Kidney (tissue), 13 donors: ENCODE measurements at regions not wholly inside any gene's neighbourhood (a gene's known extent, or its start where the extent isn't known, plus 50 kb on each side); places are given as distances from the start of the nearest gene placed in this dataset.

Source experiments
- DNase-seq, 5 donors: peaks; one replicate each; pipeline ENCODE4 v3.0.0-alpha.2; 2013 to 2020
- FAIRE-seq: peaks from 2 replicates; lab custom pipeline; 2012; peaks lifted over from hg19 to GRCh38; lab: Jason Lieb, UNC
- H3K27ac ChIP-seq, 2 donors: one replicate each; pipeline ENCODE4 v1.7.0; 2013; ENCODE audit warnings: low read depth in 2 of 2, low read length in 2 of 2, inconsistent platforms in 1 of 2
- H3K27me3 ChIP-seq: one replicate; pipeline ENCODE4 v1.7.1; 2013; ENCODE audit warnings: low read length, inconsistent platforms; ENCODE audit not compliant: control insufficient read depth, insufficient read depth
- H3K36me3 ChIP-seq, 3 donors: one replicate each; pipeline versions ENCODE4 v1.7.0 to v1.7.1; 2013; ENCODE audit warnings: low read length in 3 of 3, control low read depth in 1 of 3, inconsistent platforms in 1 of 3; ENCODE audit not compliant: insufficient read depth in 3 of 3, control insufficient read depth in 2 of 3
- H3K4me1 ChIP-seq, 3 donors: one replicate each; pipeline versions ENCODE4 v1.7.0 to v1.7.1; 2013; ENCODE audit warnings: low read length in 3 of 3, inconsistent platforms in 1 of 3, low read depth in 1 of 3; ENCODE audit not compliant: control insufficient read depth in 2 of 3, insufficient read depth in 2 of 3
- H3K4me3 ChIP-seq, 3 donors: one replicate each; pipeline versions ENCODE4 v1.7.0 to v1.8.1; 2013; ENCODE audit warnings: low read length in 3 of 3, control low read depth in 1 of 3, inconsistent platforms in 1 of 3
- H3K9ac ChIP-seq, 3 donors: one replicate each; pipeline versions ENCODE4 v1.7.0 to v1.7.1; 2013; ENCODE audit warnings: low read length in 3 of 3, control low read depth in 1 of 3, inconsistent platforms in 1 of 3
- H3K9me3 ChIP-seq, 3 donors: one replicate each; pipeline versions ENCODE4 v1.7.0 to v1.7.1; 2013; ENCODE audit warnings: low read length in 3 of 3, control low read depth in 1 of 3, inconsistent platforms in 1 of 3; ENCODE audit not compliant: control insufficient read depth in 2 of 3, insufficient read depth in 1 of 3
- CTCF ChIP-seq: IDR thresholded peaks from 3 replicates; pipeline ENCODE4 v1.5.1; 2012; ENCODE audit warnings: mild to moderate bottlenecking, moderate library complexity, borderline replicate concordance; ENCODE audit not compliant: insufficient read depth; ENCODE audit errors: extremely low read depth
- intact Hi-C: fragments of 100-400 bp; cut with DNase I; formaldehyde crosslinking; loops from one replicate; pipeline ENCODE4 v1.11.1; 2022
- donor health status: control.
- donor health status: control.
- donor health status: control.
- donor health status: control.
- donor health status: control.
- donor health status: DM: yes; HTN: yes; CAD: no.
- donor health status: Normal renal cell carcinoma (clear cell type).

DNA sequence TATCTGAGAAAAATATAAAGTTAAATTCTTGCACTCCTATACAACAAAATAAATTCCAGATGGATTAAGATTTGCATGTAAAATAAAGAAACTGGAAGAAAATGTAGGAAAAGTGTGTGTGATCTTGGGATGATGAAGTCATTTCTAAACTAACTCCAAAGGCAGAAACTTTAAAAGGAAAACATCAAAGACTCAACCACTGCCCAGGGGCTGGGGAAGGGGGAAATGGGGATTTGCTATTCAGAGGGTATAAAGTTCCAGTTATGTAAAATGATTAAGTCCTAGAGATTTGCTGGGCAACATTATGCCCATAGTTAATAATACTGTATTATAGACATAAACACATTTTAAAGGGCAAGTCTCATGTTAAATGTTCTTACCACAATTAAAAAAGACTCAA is 254.5 kb downstream of the DEPDC1B start:
- Histone ChIP-seq H3K9me3 (no peaks in the 10 kb centered on the region), H3K9ac (no peak overlapping the region), H3K27ac (no peak overlapping the region), H3K27me3 (no peaks in the 10 kb centered on the region), H3K4me3 (no peak overlapping the region), H3K4me1 (no peaks in the 10 kb centered on the region), H3K36me3 (no peaks in the 10 kb centered on the region)
- no peak for TF ChIP-seq CTCF
- intact Hi-C loops: no loop called here
- no peak for FAIRE-seq
- no peak for DNase-seq

DNA sequence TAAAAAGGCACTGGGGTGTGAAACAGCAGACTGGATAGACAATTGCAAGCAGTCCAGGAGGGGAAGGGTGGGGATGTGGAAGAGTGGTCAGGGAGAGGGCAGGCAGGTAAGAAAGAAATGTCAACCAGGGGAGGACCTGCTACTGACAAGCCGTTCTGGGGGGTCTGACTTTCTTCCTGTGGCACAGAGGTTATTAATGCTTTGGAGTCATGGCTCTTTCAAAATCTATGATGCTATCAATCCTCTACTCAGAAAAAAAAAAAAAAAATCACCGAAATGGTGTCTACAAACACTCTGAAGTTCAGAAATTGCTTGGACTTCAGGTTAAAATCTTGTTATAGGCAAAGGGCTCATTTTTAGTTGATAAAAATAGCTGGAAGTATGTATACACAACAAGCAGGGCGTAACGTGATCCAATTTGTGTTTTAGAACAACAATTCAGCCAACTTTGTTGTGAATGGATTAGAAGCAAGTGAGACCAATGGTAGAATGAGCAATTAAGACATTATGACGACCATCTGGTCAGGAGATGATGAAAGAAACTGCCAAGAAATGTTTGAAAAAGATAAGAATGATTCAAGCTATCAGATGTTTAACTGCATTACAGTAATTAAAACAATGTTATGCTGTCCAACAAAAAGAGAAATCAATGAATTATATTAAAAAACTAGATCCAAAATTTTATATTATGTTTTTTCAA is 255.2 kb downstream of the DEPDC1B start:
- FAIRE-seq (no peak), DNase-seq (no peak)
- no peak overlapping the region for H3K9ac ChIP-seq
- intact Hi-C loops: no loop called here
- no peaks in the 10 kb centered on the region for H3K4me1 ChIP-seq
- H3K36me3 ChIP-seq: no peaks in the 10 kb centered on the region
- TF ChIP-seq CTCF: no peak
- H3K27ac ChIP-seq: no peak overlapping the region
- H3K27me3 ChIP-seq: no peaks in the 10 kb centered on the region
- H3K4me3 ChIP-seq: no peak overlapping the region
- no peaks in the 10 kb centered on the region for H3K9me3 ChIP-seq

DNA sequence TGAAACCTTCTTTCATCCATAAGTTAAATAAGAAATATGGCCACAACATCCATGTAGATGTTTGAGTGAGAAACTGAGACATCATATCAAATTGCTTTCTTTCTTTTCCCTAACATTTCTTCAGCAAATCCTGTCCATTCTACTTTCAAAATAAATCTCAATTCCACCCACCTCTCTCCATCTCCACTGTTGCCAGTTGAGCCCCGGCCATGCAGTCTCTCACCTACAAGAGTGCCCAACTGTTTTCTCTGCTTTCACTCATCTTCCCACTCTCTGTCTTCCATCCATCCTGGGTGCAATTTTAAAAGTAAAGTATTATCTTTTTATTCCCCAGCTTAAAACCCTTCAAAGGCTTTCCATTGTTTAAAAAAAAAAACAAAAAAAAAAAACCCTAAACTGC is 260.4 kb downstream of the DEPDC1B start:
- no peak for DNase-seq
- Histone ChIP-seq H3K36me3 (no peaks in the 10 kb centered on the region), H3K4me3 (no peak overlapping the region), H3K9me3 (no peaks in the 10 kb centered on the region), H3K9ac (no peak overlapping the region), H3K27me3 (no peaks in the 10 kb centered on the region), H3K4me1 (no peaks in the 10 kb centered on the region), H3K27ac (no peak overlapping the region)
- no peak for FAIRE-seq
- intact Hi-C loops: no loop called here
- TF ChIP-seq CTCF: no peak

GRCh38 chr5:60437308-60437707 is 262.7 kb downstream of the DEPDC1B start:
- Histone ChIP-seq H3K27ac (no peak overlapping the region), H3K4me3 (no peak overlapping the region), H3K27me3 (no peaks in the 10 kb centered on the region), H3K4me1 (no peaks in the 10 kb centered on the region), H3K9ac (no peak overlapping the region), H3K9me3 (no peaks in the 10 kb centered on the region), H3K36me3 (no peaks in the 10 kb centered on the region)
- intact Hi-C loops: no loop called here
- DNase-seq: no peak
- no peak for FAIRE-seq
- TF ChIP-seq CTCF: no peak
